HEK293T (cell line): ENCODE measurements at regions not wholly inside any gene's neighbourhood (a gene's known extent, or its start where the extent isn't known, plus 50 kb on each side); places are given as distances from the start of the nearest gene placed in this dataset.

Experiments used
- BHLHE40 ChIP-seq: fragments of 450-650 bp; IDR thresholded peaks from 2 replicates; pipeline ENCODE4 v1.6.1; 2016; ENCODE audit warnings: mild to moderate bottlenecking, moderate library complexity, borderline replicate concordance
- CTBP1 ChIP-seq: fragments of 450-650 bp; IDR thresholded peaks from 2 replicates; pipeline ENCODE4 v1.6.1; 2016; ENCODE audit warnings: borderline replicate concordance
- ELF4 ChIP-seq: fragments of 450-650 bp; IDR thresholded peaks from 2 replicates; pipeline ENCODE4 v1.6.1; 2017; ENCODE audit warnings: antibody characterized with exemption
- FOXK2 ChIP-seq: fragments of 450-650 bp; IDR thresholded peaks from 2 replicates; pipeline ENCODE4 v1.6.1; 2016; ENCODE audit warnings: mild to moderate bottlenecking
- FOXM1 ChIP-seq: fragments of 450-650 bp; IDR thresholded peaks from 2 replicates; pipeline ENCODE4 v1.6.1; 2017; ENCODE audit warnings: mild to moderate bottlenecking, borderline replicate concordance
- HDGF ChIP-seq: fragments of 450-650 bp; IDR thresholded peaks from 2 replicates; pipeline ENCODE4 v1.6.1; 2017; ENCODE audit warnings: antibody characterized with exemption, borderline replicate concordance
- NFRKB ChIP-seq: fragments of 450-650 bp; IDR thresholded peaks from 2 replicates; pipeline ENCODE4 v1.6.1; 2016; ENCODE audit warnings: mild to moderate bottlenecking, moderate library complexity
- PKNOX1 ChIP-seq: fragments of 450-650 bp; IDR thresholded peaks from 2 replicates; pipeline ENCODE4 v1.6.1; 2016
- SP1 ChIP-seq: fragments of 450-650 bp; IDR thresholded peaks from 2 replicates; pipeline ENCODE4 v1.6.1; 2017
- SUZ12 ChIP-seq: fragments of 450-650 bp; IDR thresholded peaks from 2 replicates; pipeline ENCODE4 v1.6.1; 2016; ENCODE audit warnings: mild to moderate bottlenecking
- ZNF384 ChIP-seq: fragments of 450-650 bp; IDR thresholded peaks from 2 replicates; pipeline ENCODE4 v1.6.1; 2016

GRCh38 chr13:111555903-111556302, 235.5 kb downstream of the TEX29 start:
- no peak for TF ChIP-seq ZNF384
- TF ChIP-seq FOXM1, result no peak
- no peak for TF ChIP-seq HDGF
- TF ChIP-seq ELF4, result no peak
- TF ChIP-seq NFRKB, result no peak
- no peak for TF ChIP-seq PKNOX1
- no peak for TF ChIP-seq BHLHE40
- TF ChIP-seq CTBP1, result no peak
- no peak for TF ChIP-seq SP1
- no peak for TF ChIP-seq FOXK2
- no peak for TF ChIP-seq SUZ12
